Activated CD8-positive, alpha-beta memory T cell treated with anti-CD3 and anti-CD28 coated beads, Interleukin-2, amount 10 ng/mL, durations not matched to agents 7 days and 5 days (primary cell): ENCODE measurements at regions not wholly inside any gene's neighbourhood (a gene's known extent, or its start where the extent isn't known, plus 50 kb on each side); places are given as distances from the start of the nearest gene placed in this dataset.
"Not testable (repeated sequence)": the region's sequence is repeated elsewhere in the genome, so short reads cannot be mapped to it uniquely, and the experiment has no call there.

Source experiments
- ATAC-seq: fragments of 150-1000 bp; cut with Tn5 transposase; one replicate; pipeline ENCODE4 v1.10.0; 2021; ENCODE audit warnings: moderate library complexity
- CTCF ChIA-PET: fragments of 350-600 bp; sonication (Branson Sonifier 250); formaldehyde crosslinking; loops from one replicate; lab custom pipeline; 2021; ENCODE audit warnings: antibody characterized with exemption; lab: Charles Lee
- DNase-seq: peaks from one replicate; pipeline ENCODE4 v3.0.0-alpha.2; 2020
- H3K27ac Mint-ChIP-seq: one replicate; pipeline ENCODE4 v1.8.0; 2021; ENCODE audit warnings: mild to moderate bottlenecking, mixed read lengths
- H3K27me3 Mint-ChIP-seq: one replicate; pipeline ENCODE4 v1.8.0; 2021; ENCODE audit warnings: mixed read lengths
- H3K36me3 Mint-ChIP-seq: one replicate; pipeline ENCODE4 v1.8.0; 2021; ENCODE audit warnings: mild to moderate bottlenecking, mixed read lengths
- H3K4me1 Mint-ChIP-seq: one replicate; pipeline ENCODE4 v1.8.0; 2021; ENCODE audit warnings: mixed read lengths
- H3K4me3 Mint-ChIP-seq: one replicate; pipeline ENCODE4 v1.8.0; 2021; ENCODE audit warnings: mild to moderate bottlenecking, moderate library complexity, mixed read lengths
- H3K9me3 Mint-ChIP-seq: one replicate; pipeline ENCODE4 v1.8.0; 2022; ENCODE audit warnings: low read depth, mixed read lengths

DNA sequence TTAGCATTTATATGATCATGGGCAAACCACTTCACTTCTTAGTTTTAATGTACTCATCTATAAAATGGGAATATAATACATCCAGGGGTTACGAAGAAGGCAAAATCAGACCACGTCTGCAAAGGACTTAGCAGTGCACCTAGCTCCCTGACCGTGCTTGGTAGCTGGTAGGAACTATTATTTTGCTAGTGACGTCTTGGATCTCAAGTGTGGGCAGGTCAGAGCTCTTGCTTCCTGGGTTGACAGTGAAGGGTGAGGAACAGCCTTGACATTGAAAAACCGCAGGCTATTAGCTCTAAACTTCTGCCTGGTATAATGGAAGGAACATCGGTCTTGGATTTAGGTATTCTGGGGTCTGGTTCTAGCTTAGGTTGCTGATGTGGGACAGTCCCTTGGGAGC, 89.3 kb upstream of the MED13L start:
- CTCF ChIA-PET = interaction anchor here (1.2 kb wide), 1 partner anchor 9 kb away, joined by 3 read pairs; no protein-coding TSS in a partner anchor
- no peaks in the 10 kb centered on the region for H3K9me3 Mint-ChIP-seq
- no peak overlapping the region for H3K27ac Mint-ChIP-seq
- no peaks in the 10 kb centered on the region for H3K27me3 Mint-ChIP-seq
- no peaks in the 10 kb centered on the region for H3K36me3 Mint-ChIP-seq
- peaks cover 3% of the 10 kb centered on the region for H3K4me1 Mint-ChIP-seq
- DNase-seq = no peak
- ATAC-seq = no peak
- H3K4me3 Mint-ChIP-seq = no peak overlapping the region

- Mint-ChIP-seq H3K36me3 (no peaks in the 10 kb centered on the region), H3K4me3 (no peak overlapping the region), H3K27me3 (no peaks in the 10 kb centered on the region), H3K27ac (no peak overlapping the region), H3K9me3 (no peaks in the 10 kb centered on the region), H3K4me1 (peaks cover 3% of the 10 kb centered on the region)
- CTCF ChIA-PET = no interaction called here
- DNase-seq (no peak), ATAC-seq (no peak)
Measured at GRCh38 chr12:116368196-116369194, 91.0 kb upstream of the MED13L start.

- no peak overlapping the region for H3K27ac Mint-ChIP-seq
- H3K4me1 Mint-ChIP-seq = peaks cover 3% of the 10 kb centered on the region
- H3K4me3 Mint-ChIP-seq = no peak overlapping the region
- H3K9me3 Mint-ChIP-seq = peaks cover 3% of the 10 kb centered on the region
- ATAC-seq (no peak), DNase-seq (no peak)
- CTCF ChIA-PET = no interaction called here
- no peaks in the 10 kb centered on the region for H3K27me3 Mint-ChIP-seq
- H3K36me3 Mint-ChIP-seq = no peaks in the 10 kb centered on the region
Measured at GRCh38 chr12:116370004-116370404, 92.5 kb upstream of the MED13L start.

DNA sequence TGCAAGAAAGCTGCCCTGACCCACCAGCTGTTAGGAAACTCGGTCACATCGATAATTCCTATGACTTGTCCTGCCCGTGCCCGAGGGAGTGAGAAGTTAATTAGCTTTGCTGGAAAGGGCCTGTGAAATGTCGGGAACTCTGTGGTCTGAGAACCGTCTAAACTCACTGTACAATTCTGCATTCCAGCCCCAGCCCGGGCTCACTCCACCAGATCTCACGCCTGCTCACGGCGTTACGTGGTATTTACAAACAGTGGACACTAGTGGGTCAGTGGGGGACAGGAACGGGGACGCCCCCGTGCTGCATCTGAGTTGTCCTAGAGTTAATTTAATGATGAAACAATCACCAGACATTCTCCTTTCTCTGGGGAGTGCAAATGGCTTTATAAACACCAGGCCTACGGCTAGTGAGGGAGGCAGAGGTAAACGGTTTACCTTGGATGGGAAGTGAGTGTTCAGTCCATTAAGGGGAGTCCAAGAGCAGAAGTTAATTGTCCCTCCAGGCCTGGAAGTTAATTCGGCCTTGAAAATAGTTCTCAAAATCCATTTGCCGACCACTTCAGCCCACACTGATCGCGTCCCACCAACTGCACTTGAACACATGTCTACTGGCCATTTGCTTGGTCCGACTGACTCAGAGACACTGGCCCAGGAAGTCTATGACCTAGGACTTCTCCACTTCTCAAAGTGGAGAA, 93.5 kb upstream of the MED13L start:
- ATAC-seq (no peak), DNase-seq (no peak)
- Mint-ChIP-seq H3K4me1 (peaks cover 10% of the 10 kb centered on the region), H3K9me3 (peaks cover 14% of the 10 kb centered on the region), H3K27me3 (no peaks in the 10 kb centered on the region), H3K27ac (no peak overlapping the region), H3K4me3 (no peak overlapping the region), H3K36me3 (no peaks in the 10 kb centered on the region)
- CTCF ChIA-PET = no interaction called here

DNA sequence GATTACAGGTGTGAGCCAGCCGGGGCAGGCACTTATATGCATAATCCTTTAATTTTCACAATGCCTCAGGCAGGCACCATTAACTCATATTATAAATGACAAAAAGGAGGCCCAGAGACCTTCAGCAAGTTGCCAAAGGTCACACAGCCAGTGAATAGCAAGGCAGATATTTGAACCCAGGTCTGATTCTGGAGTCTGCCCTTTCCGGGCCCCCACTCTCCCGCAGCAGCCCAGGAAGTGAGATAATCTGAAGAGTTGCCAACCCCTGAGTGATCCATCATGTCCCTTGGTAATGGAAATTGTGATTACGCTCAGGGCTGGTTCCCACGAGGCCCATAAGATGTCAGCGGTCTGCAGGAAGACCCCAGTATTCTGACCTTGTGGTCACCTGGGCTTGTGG, 95.3 kb upstream of the MED13L start:
- Mint-ChIP-seq H3K27me3 (peaks cover 6% of the 10 kb centered on the region), H3K36me3 (no peaks in the 10 kb centered on the region), H3K9me3 (peaks cover 14% of the 10 kb centered on the region), H3K4me1 (peaks cover 18% of the 10 kb centered on the region), H3K27ac (no peak overlapping the region), H3K4me3 (no peak overlapping the region)
- ATAC-seq = no peak
- CTCF ChIA-PET = no interaction called here
- no peak for DNase-seq

GRCh38 chr12:116373572-116374206, 96.2 kb upstream of the MED13L start:
- Mint-ChIP-seq H3K4me1 (peaks cover 18% of the 10 kb centered on the region), H3K27ac (no peak overlapping the region), H3K4me3 (no peak overlapping the region), H3K36me3 (no peaks in the 10 kb centered on the region), H3K27me3 (peaks cover 8% of the 10 kb centered on the region), H3K9me3 (peaks cover 14% of the 10 kb centered on the region)
- ATAC-seq (no peak), DNase-seq (no peak)
- CTCF ChIA-PET = no interaction called here

DNA sequence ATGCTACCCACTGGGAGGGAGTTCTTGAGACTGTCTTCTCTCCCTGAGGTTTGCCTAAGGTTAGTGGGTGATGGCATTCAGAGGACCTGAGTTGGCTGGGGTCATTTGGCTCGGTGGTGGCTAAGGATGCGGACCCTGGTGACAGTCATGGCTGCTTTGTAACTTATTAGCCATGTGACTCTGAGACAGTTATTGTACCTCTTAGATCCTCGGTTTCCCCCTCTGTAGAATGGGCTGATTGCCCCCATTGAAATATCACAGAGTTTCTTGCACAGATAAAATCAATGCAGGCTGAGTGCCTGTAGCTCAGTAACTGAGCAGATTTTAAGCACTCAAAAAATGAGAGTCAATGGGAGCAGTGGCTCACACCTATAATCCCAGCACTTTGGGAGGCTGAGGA, 96.7 kb upstream of the MED13L start:
- DNase-seq (no peak), ATAC-seq (no peak)
- H3K4me3 Mint-ChIP-seq = no peak overlapping the region
- H3K27me3 Mint-ChIP-seq = peaks cover 12% of the 10 kb centered on the region
- H3K36me3 Mint-ChIP-seq = no peaks in the 10 kb centered on the region
- H3K27ac Mint-ChIP-seq = no peak overlapping the region
- CTCF ChIA-PET = no interaction called here
- H3K4me1 Mint-ChIP-seq = peaks cover 18% of the 10 kb centered on the region
- peaks cover 14% of the 10 kb centered on the region for H3K9me3 Mint-ChIP-seq

- Mint-ChIP-seq H3K36me3 (no peaks in the 10 kb centered on the region), H3K4me1 (peaks cover 18% of the 10 kb centered on the region), H3K9me3 (peaks cover 14% of the 10 kb centered on the region), H3K27ac (peak overlapping the region; percentile 2), H3K4me3 (no peak overlapping the region), H3K27me3 (peaks cover 18% of the 10 kb centered on the region)
- CTCF ChIA-PET = no interaction called here
- ATAC-seq (no peak), DNase-seq (no peak)
Measured at GRCh38 chr12:116375278-116375842, 97.9 kb upstream of the MED13L start.

GRCh38 chr12:116376354-116377193, 99.1 kb upstream of the MED13L start:
- Mint-ChIP-seq H3K36me3 (no peaks in the 10 kb centered on the region), H3K4me3 (no peak overlapping the region), H3K9me3 (peaks cover 14% of the 10 kb centered on the region), H3K27me3 (peaks cover 18% of the 10 kb centered on the region), H3K4me1 (peaks cover 18% of the 10 kb centered on the region), H3K27ac (no peak overlapping the region)
- DNase-seq = no peak
- CTCF ChIA-PET = no interaction called here
- peak; percentile 47 for ATAC-seq

- peaks cover 18% of the 10 kb centered on the region for H3K27me3 Mint-ChIP-seq
- DNase-seq, CTCF ChIA-PET, H3K36me3 Mint-ChIP-seq, ATAC-seq, H3K27ac Mint-ChIP-seq, H3K4me3 Mint-ChIP-seq: not testable (repeated sequence)
- H3K9me3 Mint-ChIP-seq = peaks cover 14% of the 10 kb centered on the region
- peaks cover 18% of the 10 kb centered on the region for H3K4me1 Mint-ChIP-seq
Measured at GRCh38 chr12:116377194-116377571, 99.7 kb upstream of the MED13L start.

GRCh38 chr12:116378002-116378401, 100.5 kb upstream of the MED13L start:
- ATAC-seq (no peak), DNase-seq (no peak)
- CTCF ChIA-PET = no interaction called here
- Mint-ChIP-seq H3K27ac (no peak overlapping the region), H3K27me3 (peaks cover 22% of the 10 kb centered on the region), H3K4me3 (no peak overlapping the region), H3K4me1 (peaks cover 18% of the 10 kb centered on the region), H3K36me3 (no peaks in the 10 kb centered on the region), H3K9me3 (peaks cover 14% of the 10 kb centered on the region)

- ATAC-seq (no peak), DNase-seq (no peak)
- Mint-ChIP-seq H3K36me3 (no peaks in the 10 kb centered on the region), H3K4me3 (no peak overlapping the region), H3K27me3 (peaks cover 22% of the 10 kb centered on the region), H3K9me3 (peaks cover 9% of the 10 kb centered on the region), H3K27ac (no peak overlapping the region), H3K4me1 (peaks cover 19% of the 10 kb centered on the region)
- CTCF ChIA-PET = no interaction called here
Measured at GRCh38 chr12:116380108-116380507, 102.6 kb upstream of the MED13L start.
